Suprapubic skin (tissue), 4 donors: ENCODE measurements at regions not wholly inside any gene's neighbourhood (a gene's known extent, or its start where the extent isn't known, plus 50 kb on each side); places are given as distances from the start of the nearest gene placed in this dataset.

ENCODE experiments used
- CTCF ChIP-seq, 2 donors: fragments of 200-600 bp in 1 of 2; fragments of 450-650 bp in 1 of 2; sonication (generic) in 1 of 2; IDR thresholded peaks; one replicate each; pipeline ENCODE4 v1.5.1; 2016 to 2019; ENCODE audit warnings: antibody characterized with exemption in 2 of 2, mild to moderate bottlenecking in 1 of 2, moderate library complexity in 1 of 2
- EP300 ChIP-seq: sonication (generic); formaldehyde crosslinking; IDR thresholded peaks from one replicate; pipeline ENCODE4 v1.6.1; 2017; ENCODE audit warnings: antibody characterized with exemption
- POLR2A ChIP-seq, 2 donors: fragments of 450-650 bp; IDR thresholded peaks; one replicate each; pipeline ENCODE4 v1.6.1; 2017; ENCODE audit warnings: antibody characterized with exemption in 2 of 2, mild to moderate bottlenecking in 2 of 2, moderate library complexity in 2 of 2
- POLR2AphosphoS5 ChIP-seq, 3 donors: sonication (generic); formaldehyde crosslinking; IDR thresholded peaks; one replicate each; pipeline ENCODE4 v1.6.1; 2017; ENCODE audit warnings: antibody characterized with exemption in 3 of 3

GRCh38 chr17:14744761-14745473 lies 444.0 kb downstream of the HS3ST3B1 start:
- TF ChIP-seq EP300: no peak
- TF ChIP-seq POLR2A (IDR thresholded peaks at IDR 0.05): no peak
- TF ChIP-seq CTCF (IDR thresholded peaks at IDR 0.05): no peak
- no peak for TF ChIP-seq POLR2AphosphoS5 (IDR thresholded peaks at IDR 0.05)
